Sigmoid colon (tissue), 6 donors: ENCODE measurements at regions not wholly inside any gene's neighbourhood (a gene's known extent, or its start where the extent isn't known, plus 50 kb on each side); places are given as distances from the start of the nearest gene placed in this dataset.
A peak's percentile ranks its signal among the peaks of the same experiment; 100 is the strongest.

Experiments
- DNase-seq: peaks from one replicate; pipeline ENCODE4 v3.0.0-alpha.2; 2019
- H3K27ac ChIP-seq, 4 donors: fragments of 200-600 bp; sonication (generic); one replicate each; pipeline ENCODE4 v1.5.1; 2016 to 2019; ENCODE audit warnings: mild to moderate bottlenecking in 1 of 4
- H3K27me3 ChIP-seq, 3 donors: fragments of 200-600 bp; sonication (generic); one replicate each; pipeline ENCODE4 v1.5.1; 2019; ENCODE audit warnings: mild to moderate bottlenecking in 1 of 3
- H3K36me3 ChIP-seq, 4 donors: fragments of 200-600 bp; sonication (generic); one replicate each; pipeline ENCODE4 v1.5.1; 2016 to 2019
- H3K4me1 ChIP-seq, 4 donors: fragments of 200-600 bp; sonication (generic); one replicate each; pipeline ENCODE4 v1.5.1; 2017 to 2019
- H3K4me3 ChIP-seq, 4 donors: fragments of 200-600 bp; sonication (generic); one replicate each; pipeline ENCODE4 v1.5.1; 2017 to 2019; ENCODE audit warnings: mild to moderate bottlenecking in 2 of 4, moderate library complexity in 1 of 4
- H3K9me3 ChIP-seq, 4 donors: fragments of 200-600 bp in 3 of 4; sonication (generic) in 3 of 4; one replicate each; pipeline versions ENCODE4 v1.5.1 to v1.6.1; 2013 to 2019
- EP300 ChIP-seq, 4 donors: sonication (generic); formaldehyde crosslinking; IDR thresholded peaks; one replicate each; pipeline ENCODE4 v1.6.1; 2017; ENCODE audit warnings: antibody characterized with exemption in 4 of 4
- POLR2A ChIP-seq, 2 donors: fragments of 450-650 bp; IDR thresholded peaks; one replicate each; pipeline ENCODE4 v1.6.1; 2016; ENCODE audit warnings: antibody characterized with exemption in 2 of 2, mild to moderate bottlenecking in 2 of 2, moderate library complexity in 2 of 2
- POLR2AphosphoS5 ChIP-seq, 4 donors: sonication (generic); formaldehyde crosslinking; IDR thresholded peaks; one replicate each; pipeline ENCODE4 v1.6.1; 2017; ENCODE audit warnings: antibody characterized with exemption in 4 of 4
- WGBS, 2 donors: extraction: QIAGEN DNeasy Blood & Tissue Kit; methylation state at CpG; one replicate each; pipeline ENCODE4 v1.1.7; 2013; 5-methylcytosine and 5-hydroxymethylcytosine counted together
- intact Hi-C: fragments of 100-400 bp; cut with DNase I; formaldehyde crosslinking; loops from one replicate; pipeline ENCODE4 v1.15.1; 2023
- TF ChIP-seq, protein P1 (sequence below), 4 experiments: fragments of 450-650 bp in 3 of 4; fragments of 200-600 bp in 1 of 4; IDR thresholded peaks; one replicate each; pipeline ENCODE4 v1.5.1; 2016 to 2019; ENCODE audit warnings: antibody characterized with exemption in 4 of 4, mild to moderate bottlenecking in 3 of 4, moderate library complexity in 2 of 4
- donor health status: healthy with polysubstance abuse.
- donor health status: healthy.

GRCh38 chr21:38159355-38159754 is 97.4 kb upstream of the KCNJ15 start:
- Histone ChIP-seq H3K4me3 (no peak overlapping the region), H3K36me3 (no peaks in the 10 kb centered on the region), H3K9me3 (no peaks in the 10 kb centered on the region), H3K27ac (no peak overlapping the region), H3K4me1 (no peaks in the 10 kb centered on the region), H3K27me3 (peaks cover 0 to under 1% (median 0%) of the 10 kb centered on the region in 3 donors)
- no peak for DNase-seq
- TF ChIP-seq POLR2AphosphoS5 (IDR thresholded peaks at IDR 0.05): no peak
- TF ChIP-seq, protein P1, sequence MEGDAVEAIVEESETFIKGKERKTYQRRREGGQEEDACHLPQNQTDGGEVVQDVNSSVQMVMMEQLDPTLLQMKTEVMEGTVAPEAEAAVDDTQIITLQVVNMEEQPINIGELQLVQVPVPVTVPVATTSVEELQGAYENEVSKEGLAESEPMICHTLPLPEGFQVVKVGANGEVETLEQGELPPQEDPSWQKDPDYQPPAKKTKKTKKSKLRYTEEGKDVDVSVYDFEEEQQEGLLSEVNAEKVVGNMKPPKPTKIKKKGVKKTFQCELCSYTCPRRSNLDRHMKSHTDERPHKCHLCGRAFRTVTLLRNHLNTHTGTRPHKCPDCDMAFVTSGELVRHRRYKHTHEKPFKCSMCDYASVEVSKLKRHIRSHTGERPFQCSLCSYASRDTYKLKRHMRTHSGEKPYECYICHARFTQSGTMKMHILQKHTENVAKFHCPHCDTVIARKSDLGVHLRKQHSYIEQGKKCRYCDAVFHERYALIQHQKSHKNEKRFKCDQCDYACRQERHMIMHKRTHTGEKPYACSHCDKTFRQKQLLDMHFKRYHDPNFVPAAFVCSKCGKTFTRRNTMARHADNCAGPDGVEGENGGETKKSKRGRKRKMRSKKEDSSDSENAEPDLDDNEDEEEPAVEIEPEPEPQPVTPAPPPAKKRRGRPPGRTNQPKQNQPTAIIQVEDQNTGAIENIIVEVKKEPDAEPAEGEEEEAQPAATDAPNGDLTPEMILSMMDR (IDR thresholded peaks at IDR 0.05): peak in 2 of 4 experiments; percentile 29 to 49
- intact Hi-C loops: loop anchor here (5.0 kb wide), 1 partner anchor 198 kb away; no protein-coding TSS in a partner anchor
- WGBS, 2 donors: 3 to 16% methylated on average over 3 of the region's 3 CpGs

DNA sequence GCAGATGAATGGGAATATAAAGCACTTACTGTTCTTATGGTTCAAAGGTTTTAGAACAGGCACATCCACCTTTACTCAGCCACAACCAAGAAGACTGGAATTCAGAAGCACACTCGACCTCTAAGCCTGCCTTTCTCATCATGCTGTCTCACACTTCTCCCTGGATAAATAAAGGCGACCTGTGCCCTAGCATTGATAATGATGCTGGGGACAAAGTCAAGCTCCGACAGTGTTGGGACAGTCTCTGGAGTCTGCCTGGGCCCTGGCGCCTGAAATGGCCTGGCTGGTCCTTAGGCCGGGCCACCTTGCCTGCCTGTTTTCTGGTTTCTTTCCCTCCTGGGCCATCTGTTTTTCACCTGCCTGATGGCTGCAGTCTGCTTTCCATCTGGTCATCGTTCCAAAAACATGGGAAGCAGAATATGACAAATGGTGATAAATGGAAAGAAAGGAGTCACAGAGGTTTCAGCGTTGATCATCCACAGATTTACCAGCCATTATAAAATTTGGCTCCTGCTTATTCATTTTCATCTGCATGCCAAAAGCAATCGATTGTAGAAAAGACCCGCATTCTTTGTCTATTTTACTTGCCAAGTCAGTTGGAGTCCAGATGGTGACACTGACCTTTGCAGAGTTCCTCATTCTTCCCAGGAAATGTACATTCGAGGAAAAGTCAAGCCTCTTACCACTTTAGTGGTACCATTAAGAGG is 91.2 kb upstream of the KCNJ15 start:
- DNase-seq: no peak

GRCh38 chr21:38166173-38166535 is 90.6 kb upstream of the KCNJ15 start:
- TF ChIP-seq, protein P1 (IDR thresholded peaks at IDR 0.05): no peak
- TF ChIP-seq EP300 (IDR thresholded peaks at IDR 0.05): no peak
- no peak for TF ChIP-seq POLR2A (IDR thresholded peaks at IDR 0.05)
- no peak for TF ChIP-seq POLR2AphosphoS5 (IDR thresholded peaks at IDR 0.05)
- Histone ChIP-seq H3K27me3 (no peaks in the 10 kb centered on the region), H3K36me3 (no peaks in the 10 kb centered on the region), H3K4me1 (peaks cover 0 to 12% (median 0%) of the 10 kb centered on the region in 4 donors), H3K9me3 (no peaks in the 10 kb centered on the region), H3K27ac (no peak overlapping the region), H3K4me3 (no peak overlapping the region)
- DNase-seq: no peak
- WGBS, 2 donors: 67 to 74% methylated on average over 7 of the region's 7 CpGs
- intact Hi-C loops: no loop called here

More for the DNA sequence above, 91.2 kb upstream of the KCNJ15 start:
- Histone ChIP-seq H3K36me3 (no peaks in the 10 kb centered on the region), H3K27ac (no peak overlapping the region), H3K9me3 (no peaks in the 10 kb centered on the region), H3K4me1 (peaks cover 0 to 12% (median 0%) of the 10 kb centered on the region in 4 donors), H3K4me3 (no peak overlapping the region), H3K27me3 (no peaks in the 10 kb centered on the region)
- intact Hi-C loops: no loop called here
- TF ChIP-seq POLR2AphosphoS5 (IDR thresholded peaks at IDR 0.05): no peak
- WGBS, 2 donors: 68 to 70% methylated on average over 10 of the region's 10 CpGs

DNA sequence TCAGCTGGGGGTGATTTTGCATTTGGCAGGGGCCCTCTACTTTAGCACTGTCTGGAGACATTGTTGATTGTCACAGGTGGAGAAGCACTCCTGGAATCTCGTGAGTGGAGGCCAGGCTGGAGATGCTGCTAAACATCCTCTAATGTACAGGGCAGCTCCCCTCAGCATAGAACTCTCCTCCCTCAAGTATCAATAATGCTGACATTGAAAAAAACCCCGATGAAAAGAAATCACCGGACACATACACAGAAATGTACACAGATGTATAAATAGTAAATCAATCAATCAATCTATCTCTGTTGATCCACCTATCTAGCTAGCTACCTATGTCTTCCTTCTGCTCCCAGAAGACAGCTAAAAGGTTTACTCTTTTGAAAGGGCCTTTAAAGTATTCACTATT is 89.4 kb upstream of the KCNJ15 start:
- Histone ChIP-seq H3K4me3 (no peak overlapping the region), H3K4me1 (peaks cover 0 to 12% (median 0%) of the 10 kb centered on the region in 4 donors), H3K27me3 (no peaks in the 10 kb centered on the region), H3K9me3 (no peaks in the 10 kb centered on the region), H3K27ac (no peak overlapping the region), H3K36me3 (no peaks in the 10 kb centered on the region)
- DNase-seq: no peak
- TF ChIP-seq EP300 (IDR thresholded peaks at IDR 0.05) (no peak), POLR2AphosphoS5 (IDR thresholded peaks at IDR 0.05) (no peak), POLR2A (IDR thresholded peaks at IDR 0.05) (no peak)
- TF ChIP-seq, protein P1 (IDR thresholded peaks at IDR 0.05): no peak
- intact Hi-C loops: no loop called here
- 82 to 88% methylated on average over 3 of the region's 3 CpGs for WGBS, 2 donors

- H3K27ac ChIP-seq: no peak overlapping the region
- TF ChIP-seq POLR2A (IDR thresholded peaks at IDR 0.05) (no peak), EP300 (IDR thresholded peaks at IDR 0.05) (no peak), POLR2AphosphoS5 (IDR thresholded peaks at IDR 0.05) (no peak)
- TF ChIP-seq, protein P1 (IDR thresholded peaks at IDR 0.05): no peak
- H3K4me3 ChIP-seq: no peak overlapping the region
- intact Hi-C loops: no loop called here
- no peaks in the 10 kb centered on the region for H3K27me3 ChIP-seq
- H3K9me3 ChIP-seq: no peaks in the 10 kb centered on the region
- peaks cover 0 to 12% (median 0%) of the 10 kb centered on the region in 4 donors for H3K4me1 ChIP-seq
- 22 to 40% methylated on average over 2 of the region's 2 CpGs for WGBS, 2 donors
- no peak for DNase-seq
- no peaks in the 10 kb centered on the region for H3K36me3 ChIP-seq
These were observed 86.5 kb upstream of the KCNJ15 start for GRCh38 chr21:38170283-38170682.
